Hepatocyte (in vitro differentiated cells): ENCODE measurements at regions not wholly inside any gene's neighbourhood (a gene's known extent, or its start where the extent isn't known, plus 50 kb on each side); places are given as distances from the start of the nearest gene placed in this dataset.

Source experiments
- EZH2phosphoT487 ChIP-seq: fragments of 200-600 bp; sonication (generic); IDR thresholded peaks from one replicate; pipeline ENCODE4 v1.6.1; 2018; ENCODE audit warnings: antibody characterized with exemption, mild to moderate bottlenecking, low read depth, moderate library complexity; ENCODE audit not compliant: unreplicated experiment, severe bottlenecking
- TF ChIP-seq, protein P1 (sequence below): fragments of 200-600 bp; sonication (generic); IDR thresholded peaks from 2 replicates; pipeline ENCODE4 v1.5.1; 2016; ENCODE audit warnings: antibody characterized with exemption, mild to moderate bottlenecking; ENCODE audit not compliant: poor library complexity

GRCh38 chr1:110731529-110731928 lies 56.8 kb upstream of the KCNA3 start:
- TF ChIP-seq, protein P1, sequence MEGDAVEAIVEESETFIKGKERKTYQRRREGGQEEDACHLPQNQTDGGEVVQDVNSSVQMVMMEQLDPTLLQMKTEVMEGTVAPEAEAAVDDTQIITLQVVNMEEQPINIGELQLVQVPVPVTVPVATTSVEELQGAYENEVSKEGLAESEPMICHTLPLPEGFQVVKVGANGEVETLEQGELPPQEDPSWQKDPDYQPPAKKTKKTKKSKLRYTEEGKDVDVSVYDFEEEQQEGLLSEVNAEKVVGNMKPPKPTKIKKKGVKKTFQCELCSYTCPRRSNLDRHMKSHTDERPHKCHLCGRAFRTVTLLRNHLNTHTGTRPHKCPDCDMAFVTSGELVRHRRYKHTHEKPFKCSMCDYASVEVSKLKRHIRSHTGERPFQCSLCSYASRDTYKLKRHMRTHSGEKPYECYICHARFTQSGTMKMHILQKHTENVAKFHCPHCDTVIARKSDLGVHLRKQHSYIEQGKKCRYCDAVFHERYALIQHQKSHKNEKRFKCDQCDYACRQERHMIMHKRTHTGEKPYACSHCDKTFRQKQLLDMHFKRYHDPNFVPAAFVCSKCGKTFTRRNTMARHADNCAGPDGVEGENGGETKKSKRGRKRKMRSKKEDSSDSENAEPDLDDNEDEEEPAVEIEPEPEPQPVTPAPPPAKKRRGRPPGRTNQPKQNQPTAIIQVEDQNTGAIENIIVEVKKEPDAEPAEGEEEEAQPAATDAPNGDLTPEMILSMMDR: no peak
- no peak for TF ChIP-seq EZH2phosphoT487
